Upper lobe of left lung (tissue), 6 donors: ENCODE measurements at regions not wholly inside any gene's neighbourhood (a gene's known extent, or its start where the extent isn't known, plus 50 kb on each side); places are given as distances from the start of the nearest gene placed in this dataset.
A peak's percentile ranks its signal among the peaks of the same experiment; 100 is the strongest.
"Not testable (repeated sequence)": the region's sequence is repeated elsewhere in the genome, so short reads cannot be mapped to it uniquely, and the experiment has no call there.

Source experiments
- ATAC-seq, 2 donors: fragments of 200-7000 bp; cut with Tn5 transposase; one replicate each; pipeline ENCODE4 v1.9.1; 2022; ENCODE audit warnings: mild to moderate bottlenecking in 2 of 2, moderate library complexity in 2 of 2; ENCODE audit not compliant: low FRiP score in 2 of 2
- DNase-seq, 2 donors: peaks; one replicate each; pipeline ENCODE4 v3.0.0-alpha.2; 2019 to 2020
- H3K27ac ChIP-seq, 4 donors: fragments of 200-600 bp; sonication (generic); one replicate each; pipeline ENCODE4 v1.5.1; 2016 to 2019
- H3K27me3 ChIP-seq, 4 donors: fragments of 200-600 bp; sonication (generic); one replicate each; pipeline ENCODE4 v1.5.1; 2017 to 2019
- H3K36me3 ChIP-seq, 4 donors: fragments of 200-600 bp; sonication (generic); one replicate each; pipeline ENCODE4 v1.5.1; 2016 to 2019
- H3K4me1 ChIP-seq, 4 donors: fragments of 200-600 bp; sonication (generic); one replicate each; pipeline ENCODE4 v1.5.1; 2018 to 2019
- H3K4me3 ChIP-seq, 4 donors: fragments of 200-600 bp; sonication (generic); one replicate each; pipeline ENCODE4 v1.5.1; 2017 to 2019; ENCODE audit warnings: mild to moderate bottlenecking in 2 of 4, moderate library complexity in 1 of 4
- H3K9me3 ChIP-seq, 4 donors: fragments of 200-600 bp; sonication (generic); one replicate each; pipeline ENCODE4 v1.5.1; 2018 to 2019
- EP300 ChIP-seq, 4 donors: sonication (generic); formaldehyde crosslinking; IDR thresholded peaks; one replicate each; pipeline ENCODE4 v1.5.1; 2017; ENCODE audit warnings: antibody characterized with exemption in 4 of 4, control low read depth in 2 of 4
- POLR2A ChIP-seq, 4 donors: fragments of 450-650 bp; IDR thresholded peaks; one replicate each; pipeline ENCODE4 v1.5.1; 2016 to 2017; ENCODE audit warnings: antibody characterized with exemption in 4 of 4, mild to moderate bottlenecking in 2 of 4
- POLR2AphosphoS5 ChIP-seq, 2 donors: sonication (generic); formaldehyde crosslinking; IDR thresholded peaks; one replicate each; pipeline ENCODE4 v1.5.1; 2017; ENCODE audit warnings: antibody characterized with exemption in 2 of 2
- WGBS, 2 donors: methylation state at CpG; one replicate each; pipeline ENCODE4 v1.1.5; 2017 to 2018; 5-methylcytosine and 5-hydroxymethylcytosine counted together
- TF ChIP-seq, protein P1 (sequence below), 6 experiments: fragments of 450-650 bp in 4 of 6; fragments of 200-600 bp in 2 of 6; sonication (generic) in 2 of 6; IDR thresholded peaks; one replicate each; pipeline ENCODE4 v1.5.1; 2016 to 2019; ENCODE audit warnings: antibody characterized with exemption in 6 of 6
- donor health status: DM: no; HTN: no; CAD: no; lungs with moderate emphysema.
- donor health status: DM: no; HTN: yes; CAD: no; lungs with severe emphysema.

- no peaks in the 10 kb centered on the region for H3K36me3 ChIP-seq
- 92 to 95% methylated on average over 3 of the region's 3 CpGs for WGBS, 2 donors
- no peaks in the 10 kb centered on the region for H3K27me3 ChIP-seq
- no peak for ATAC-seq
- no peak overlapping the region for H3K4me3 ChIP-seq
- no peaks in the 10 kb centered on the region for H3K9me3 ChIP-seq
- TF ChIP-seq POLR2A (IDR thresholded peaks at IDR 0.05) (no peak), EP300 (IDR thresholded peaks at IDR 0.05) (no peak), POLR2AphosphoS5 (IDR thresholded peaks at IDR 0.05) (no peak)
- TF ChIP-seq, protein P1, sequence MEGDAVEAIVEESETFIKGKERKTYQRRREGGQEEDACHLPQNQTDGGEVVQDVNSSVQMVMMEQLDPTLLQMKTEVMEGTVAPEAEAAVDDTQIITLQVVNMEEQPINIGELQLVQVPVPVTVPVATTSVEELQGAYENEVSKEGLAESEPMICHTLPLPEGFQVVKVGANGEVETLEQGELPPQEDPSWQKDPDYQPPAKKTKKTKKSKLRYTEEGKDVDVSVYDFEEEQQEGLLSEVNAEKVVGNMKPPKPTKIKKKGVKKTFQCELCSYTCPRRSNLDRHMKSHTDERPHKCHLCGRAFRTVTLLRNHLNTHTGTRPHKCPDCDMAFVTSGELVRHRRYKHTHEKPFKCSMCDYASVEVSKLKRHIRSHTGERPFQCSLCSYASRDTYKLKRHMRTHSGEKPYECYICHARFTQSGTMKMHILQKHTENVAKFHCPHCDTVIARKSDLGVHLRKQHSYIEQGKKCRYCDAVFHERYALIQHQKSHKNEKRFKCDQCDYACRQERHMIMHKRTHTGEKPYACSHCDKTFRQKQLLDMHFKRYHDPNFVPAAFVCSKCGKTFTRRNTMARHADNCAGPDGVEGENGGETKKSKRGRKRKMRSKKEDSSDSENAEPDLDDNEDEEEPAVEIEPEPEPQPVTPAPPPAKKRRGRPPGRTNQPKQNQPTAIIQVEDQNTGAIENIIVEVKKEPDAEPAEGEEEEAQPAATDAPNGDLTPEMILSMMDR (IDR thresholded peaks at IDR 0.05) = no peak
- DNase-seq = no peak
- H3K27ac ChIP-seq = no peak overlapping the region
- no peaks in the 10 kb centered on the region for H3K4me1 ChIP-seq
Observed at GRCh38 chr2:187617120-187617519, 62.9 kb upstream of the TFPI start.

DNA sequence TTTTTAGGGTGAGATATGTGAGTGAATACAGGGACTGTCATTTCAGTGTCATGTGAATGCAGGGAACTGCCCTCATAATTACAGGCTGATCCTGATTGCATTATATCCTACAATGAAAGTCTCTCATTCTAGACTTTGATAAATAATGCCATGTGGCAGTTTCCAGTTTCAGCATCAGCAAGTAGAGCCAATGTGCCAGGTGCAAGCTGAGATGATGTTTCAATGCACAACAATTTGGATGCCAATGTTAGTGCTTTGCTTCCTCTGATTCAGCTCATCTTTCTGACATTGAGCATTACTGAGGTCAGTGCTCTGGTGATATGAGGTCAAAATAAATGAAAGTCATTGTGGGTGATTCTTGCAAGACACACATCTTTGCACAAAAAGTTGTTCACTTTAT is 63.7 kb upstream of the TFPI start:
- DNase-seq (no peak), ATAC-seq (no peak)
- TF ChIP-seq POLR2A (IDR thresholded peaks at IDR 0.05) = no peak
- TF ChIP-seq EP300 (IDR thresholded peaks at IDR 0.05) = no peak
- TF ChIP-seq, protein P1 (IDR thresholded peaks at IDR 0.05) = no peak
- TF ChIP-seq POLR2AphosphoS5 (IDR thresholded peaks at IDR 0.05) = no peak

DNA sequence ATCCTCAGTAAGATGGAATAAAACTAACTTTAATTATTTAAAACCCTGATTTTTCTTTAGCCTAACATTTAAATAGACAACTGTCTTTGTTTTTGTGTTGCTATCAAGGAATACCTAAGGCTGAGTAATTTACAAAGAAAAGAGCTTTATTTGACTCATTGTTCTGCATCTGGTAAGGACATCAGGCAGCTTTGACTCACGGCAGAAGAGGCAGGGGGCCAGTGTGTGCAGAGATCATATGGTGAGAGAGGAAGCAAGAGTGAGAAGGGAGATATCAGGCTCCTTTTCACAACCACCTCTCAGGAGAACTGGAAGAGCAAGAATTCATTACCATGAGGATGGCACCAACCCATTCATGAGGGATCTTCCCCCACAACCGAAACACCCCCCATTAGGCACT is 64.6 kb upstream of the TFPI start:
- 68 to 76% methylated on average over 2 of the region's 2 CpGs for WGBS, 2 donors
- no peak for DNase-seq
- no peak for TF ChIP-seq POLR2AphosphoS5 (IDR thresholded peaks at IDR 0.05)
- no peak for TF ChIP-seq EP300 (IDR thresholded peaks at IDR 0.05)
- TF ChIP-seq, protein P1 (IDR thresholded peaks at IDR 0.05) = no peak
- TF ChIP-seq POLR2A (IDR thresholded peaks at IDR 0.05) = no peak
- no peak overlapping the region for H3K27ac ChIP-seq
- H3K4me3 ChIP-seq = no peak overlapping the region
- no peaks in the 10 kb centered on the region for H3K4me1 ChIP-seq
- no peak for ATAC-seq
- H3K27me3 ChIP-seq = no peaks in the 10 kb centered on the region
- H3K36me3 ChIP-seq = no peaks in the 10 kb centered on the region
- H3K9me3 ChIP-seq = no peaks in the 10 kb centered on the region

More for the DNA sequence above, 63.7 kb upstream of the TFPI start:
- H3K36me3 ChIP-seq = no peaks in the 10 kb centered on the region
- no peaks in the 10 kb centered on the region for H3K4me1 ChIP-seq
- H3K27me3 ChIP-seq = no peaks in the 10 kb centered on the region
- no peak overlapping the region for H3K4me3 ChIP-seq
- H3K27ac ChIP-seq = no peak overlapping the region
- no peaks in the 10 kb centered on the region for H3K9me3 ChIP-seq

- Histone ChIP-seq H3K27me3 (no peaks in the 10 kb centered on the region), H3K4me1 (no peaks in the 10 kb centered on the region), H3K36me3 (no peaks in the 10 kb centered on the region), H3K27ac (no peak overlapping the region), H3K4me3 (no peak overlapping the region), H3K9me3 (peaks cover 0 to 8% (median 3%) of the 10 kb centered on the region in 4 donors)
- WGBS, 2 donors = 81 to 86% methylated on average over 3 of the region's 3 CpGs
- no peak for TF ChIP-seq POLR2AphosphoS5 (IDR thresholded peaks at IDR 0.05)
- TF ChIP-seq, protein P1 (IDR thresholded peaks at IDR 0.05) = no peak
- TF ChIP-seq POLR2A (IDR thresholded peaks at IDR 0.05) = no peak
- TF ChIP-seq EP300 (IDR thresholded peaks at IDR 0.05) = no peak
- no peak for DNase-seq
- ATAC-seq = no peak
Observed at GRCh38 chr2:187627153-187627552, 72.9 kb upstream of the TFPI start.

GRCh38 chr2:187636731-187637391 is 82.6 kb upstream of the TFPI start:
- DNase-seq = peak in 1 of 2 donors; percentile 66
- WGBS, 2 donors = 95 to 100% methylated on average over 13 to 21 of the region's 53 CpGs
- H3K4me3 ChIP-seq, H3K27ac ChIP-seq, ATAC-seq, H3K27me3 ChIP-seq, H3K4me1 ChIP-seq, H3K9me3 ChIP-seq, H3K36me3 ChIP-seq: not testable (repeated sequence)

DNA sequence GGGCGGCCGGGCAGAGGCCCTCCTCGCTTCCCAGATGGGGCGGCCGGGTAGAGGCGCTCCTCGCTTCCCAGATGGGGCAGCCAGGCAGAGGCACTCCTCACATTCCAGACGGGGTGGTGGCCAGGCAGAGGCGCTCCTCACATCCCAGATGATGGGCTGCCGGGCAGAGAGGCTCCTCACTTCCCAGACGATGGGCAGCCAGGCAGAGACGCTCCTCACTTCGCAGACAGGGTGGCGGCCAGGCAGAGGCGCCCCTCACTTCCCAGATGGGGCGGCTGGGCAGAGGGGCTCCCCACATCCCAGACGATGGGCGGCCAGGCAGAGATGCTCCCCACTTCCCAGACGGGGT is 83.1 kb upstream of the TFPI start:
- H3K4me3 ChIP-seq, ATAC-seq, H3K27ac ChIP-seq, H3K4me1 ChIP-seq, H3K36me3 ChIP-seq, H3K9me3 ChIP-seq, H3K27me3 ChIP-seq: not testable (repeated sequence)
- peak in 1 of 2 donors; percentile 46 for DNase-seq
- 89% methylated on average over 9 of the region's 19 CpGs; no CpG with 5 or more reads in 1 of the 2 donors for WGBS, 2 donors

DNA sequence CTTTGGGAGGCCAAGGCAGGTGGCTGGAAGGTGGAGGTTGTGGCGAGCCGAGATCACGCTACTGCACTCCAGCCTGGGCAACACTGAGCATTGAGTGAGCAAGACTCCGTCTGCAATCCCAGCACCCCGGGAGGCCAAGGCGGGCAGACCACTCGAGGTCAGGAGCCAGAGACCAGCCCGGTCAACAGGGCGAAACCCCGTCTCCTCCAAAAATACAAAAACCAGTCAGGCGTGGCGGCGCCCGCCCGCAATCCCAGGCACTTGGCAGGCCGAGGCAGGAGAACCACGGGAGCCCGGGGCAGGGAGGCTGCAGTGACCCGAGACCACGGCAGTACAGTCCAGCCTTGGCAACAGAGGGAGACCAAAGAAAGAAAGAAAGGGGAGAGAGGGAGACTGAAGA is 83.5 kb upstream of the TFPI start:
- not testable (repeated sequence) for ATAC-seq, H3K36me3 ChIP-seq, H3K9me3 ChIP-seq, H3K27me3 ChIP-seq, H3K4me1 ChIP-seq, H3K4me3 ChIP-seq, H3K27ac ChIP-seq
- peak in 1 of 2 donors; percentile 64 for DNase-seq
- 92 to 93% methylated on average over 9 to 20 of the region's 20 CpGs for WGBS, 2 donors
